ENCODE measurements at regions not wholly inside any gene's neighbourhood (a gene's known extent, or its start where the extent isn't known, plus 50 kb on each side); places are given as distances from the start of the nearest gene placed in this dataset.

DNA sequence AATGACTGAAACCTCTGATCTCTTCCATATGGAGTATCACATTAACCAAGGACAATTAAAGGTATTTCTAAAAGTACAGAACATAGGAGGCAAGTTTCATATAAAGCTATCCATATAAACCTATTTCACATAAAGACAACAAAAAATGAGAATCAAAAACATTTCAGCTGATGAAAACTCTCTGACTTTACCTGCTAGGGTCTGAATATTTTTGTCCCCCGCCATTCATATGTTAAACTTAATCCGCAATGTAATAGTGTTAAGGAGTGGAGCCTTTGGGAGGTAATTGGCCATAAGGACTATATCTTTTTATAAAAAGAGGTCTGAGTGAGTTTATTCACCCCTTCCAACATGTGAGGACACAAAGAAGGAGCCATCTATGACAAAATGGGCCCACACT, 788.5 kb downstream of the DTWD2 start:
- Histone ChIP-seq H3K4me1 (ENCODE audit: control insufficient read depth in 1 of 2, insufficient read depth in 2 of 2, low read length in 2 of 2) (no peaks in the 10 kb centered on the region), H3K4me3 (ENCODE audit: low read length in 2 of 2) (no peak overlapping the region), H3K27ac (ENCODE audit: low read depth in 1 of 2, low read length in 2 of 2) (no peak overlapping the region), H3K36me3 (ENCODE audit: control insufficient read depth in 1 of 2, insufficient read depth in 2 of 2, low read length in 1 of 2) (no peaks in the 10 kb centered on the region), H3K27me3 (ENCODE audit: control insufficient read depth in 1 of 2, insufficient read depth in 2 of 2, low read length in 1 of 2) (no peaks in the 10 kb centered on the region), H3K9me3 (ENCODE audit: control insufficient read depth, low read length) (no peaks in the 10 kb centered on the region)
- intact Hi-C loops (cut with DNase I) = no loop called here
- 97 to 98% methylated on average over 2 of the region's 2 CpGs for WGBS, 2 donors
- ATAC-seq (ENCODE audit: low FRiP score) = no peak
- DNase-seq = no peak

DNA sequence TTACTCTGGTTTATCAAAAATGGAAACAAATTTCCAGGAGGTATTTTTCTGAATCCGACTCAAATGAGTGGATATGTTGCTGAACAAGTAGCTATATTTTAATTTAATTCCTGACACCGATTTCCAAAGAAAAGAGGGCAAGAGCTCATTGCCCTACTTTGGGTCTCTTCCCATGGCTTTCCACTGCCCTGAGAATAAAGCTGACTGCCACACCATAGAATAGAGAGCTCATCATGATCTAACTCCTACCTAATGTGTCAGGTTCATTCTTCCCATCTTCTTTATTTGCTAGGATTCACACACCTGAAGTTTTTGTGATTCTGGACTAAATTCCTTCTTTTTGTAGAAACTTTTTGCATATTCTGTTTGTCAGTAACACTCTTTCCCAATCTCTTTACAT, 792.1 kb downstream of the DTWD2 start:
- no peaks in the 10 kb centered on the region for H3K36me3 ChIP-seq (ENCODE audit: control insufficient read depth in 1 of 2, insufficient read depth in 2 of 2, low read length in 1 of 2)
- no peaks in the 10 kb centered on the region for H3K27me3 ChIP-seq (ENCODE audit: control insufficient read depth in 1 of 2, insufficient read depth in 2 of 2, low read length in 1 of 2)
- no peak overlapping the region for H3K27ac ChIP-seq (ENCODE audit: low read depth in 1 of 2, low read length in 2 of 2)
- no peak overlapping the region for H3K4me3 ChIP-seq (ENCODE audit: low read length in 2 of 2)
- WGBS, 2 donors = 83 to 91% methylated on average over 2 of the region's 2 CpGs
- intact Hi-C loops (cut with DNase I) = no loop called here
- H3K4me1 ChIP-seq (ENCODE audit: control insufficient read depth in 1 of 2, insufficient read depth in 2 of 2, low read length in 2 of 2) = no peaks in the 10 kb centered on the region
- H3K9me3 ChIP-seq (ENCODE audit: control insufficient read depth, low read length) = no peaks in the 10 kb centered on the region
- DNase-seq (no peak), ATAC-seq (ENCODE audit: low FRiP score) (no peak)

DNA sequence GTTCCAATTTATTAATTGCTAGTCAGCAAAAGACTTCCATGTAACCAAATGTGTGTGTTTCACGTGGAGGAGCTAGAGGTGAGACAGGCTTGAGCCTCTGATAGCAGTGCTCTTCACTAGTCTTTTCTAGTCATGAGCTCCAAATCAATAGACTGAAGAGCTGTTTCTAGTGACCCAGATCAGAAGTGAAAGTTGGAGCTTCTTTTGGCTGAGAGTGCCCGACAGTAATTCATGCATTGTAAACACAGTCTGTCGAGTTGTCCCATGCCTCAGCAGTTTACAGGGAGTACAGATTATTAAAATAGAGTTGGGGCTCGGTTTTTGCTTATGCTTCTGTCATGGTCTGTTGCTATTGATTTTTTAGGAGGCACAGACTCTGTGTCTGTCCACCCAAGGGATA, 793.1 kb downstream of the DTWD2 start:
- Histone ChIP-seq H3K9me3 (ENCODE audit: control insufficient read depth, low read length) (no peaks in the 10 kb centered on the region), H3K4me1 (ENCODE audit: control insufficient read depth in 1 of 2, insufficient read depth in 2 of 2, low read length in 2 of 2) (no peaks in the 10 kb centered on the region), H3K27me3 (ENCODE audit: control insufficient read depth in 1 of 2, insufficient read depth in 2 of 2, low read length in 1 of 2) (no peaks in the 10 kb centered on the region), H3K36me3 (ENCODE audit: control insufficient read depth in 1 of 2, insufficient read depth in 2 of 2, low read length in 1 of 2) (no peaks in the 10 kb centered on the region), H3K27ac (ENCODE audit: low read depth in 1 of 2, low read length in 2 of 2) (no peak overlapping the region), H3K4me3 (ENCODE audit: low read length in 2 of 2) (no peak overlapping the region)
- ATAC-seq (ENCODE audit: low FRiP score) (peak; percentile 52), DNase-seq (no peak)
- 38 to 55% methylated on average over 4 of the region's 4 CpGs for WGBS, 2 donors
- intact Hi-C loops (cut with DNase I) = no loop called here

DNA sequence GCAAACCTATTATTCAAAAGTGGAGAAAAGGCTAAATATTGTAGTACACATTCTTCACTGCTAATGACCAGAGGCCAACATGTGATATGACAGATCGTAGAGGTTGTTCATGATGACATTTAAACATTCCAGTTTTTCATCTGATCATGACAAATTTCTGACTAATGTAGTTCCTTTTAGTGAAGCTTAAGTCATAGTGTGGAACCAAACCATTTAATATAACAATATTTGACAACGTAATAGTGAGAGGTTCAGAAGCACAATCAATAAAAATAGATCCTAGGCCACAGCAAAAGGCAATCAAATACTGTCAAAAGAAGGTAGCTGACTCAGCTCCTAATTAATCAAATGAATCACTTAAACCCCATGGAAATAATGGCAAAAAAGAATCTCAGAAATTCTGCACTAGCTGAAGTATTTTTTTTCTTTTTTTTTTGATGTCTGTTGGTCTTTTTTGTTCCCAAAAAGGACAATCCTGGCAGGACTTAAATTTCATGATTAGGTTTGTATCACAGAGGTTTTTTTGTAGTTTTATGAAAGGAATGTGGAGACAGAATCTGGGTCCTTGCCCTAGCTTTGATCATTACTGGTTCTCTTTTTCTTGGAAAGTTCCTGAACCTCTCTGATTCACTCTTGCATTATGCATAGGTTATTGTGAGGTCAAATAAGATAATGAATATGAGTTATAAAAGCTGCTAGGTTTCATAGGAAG, 795.0 kb downstream of the DTWD2 start:
- intact Hi-C loops (cut with DNase I) = no loop called here
- 61 to 71% methylated on average over 2 of the region's 2 CpGs for WGBS, 2 donors
- H3K4me3 ChIP-seq (ENCODE audit: low read length in 2 of 2) = no peak overlapping the region

DNA sequence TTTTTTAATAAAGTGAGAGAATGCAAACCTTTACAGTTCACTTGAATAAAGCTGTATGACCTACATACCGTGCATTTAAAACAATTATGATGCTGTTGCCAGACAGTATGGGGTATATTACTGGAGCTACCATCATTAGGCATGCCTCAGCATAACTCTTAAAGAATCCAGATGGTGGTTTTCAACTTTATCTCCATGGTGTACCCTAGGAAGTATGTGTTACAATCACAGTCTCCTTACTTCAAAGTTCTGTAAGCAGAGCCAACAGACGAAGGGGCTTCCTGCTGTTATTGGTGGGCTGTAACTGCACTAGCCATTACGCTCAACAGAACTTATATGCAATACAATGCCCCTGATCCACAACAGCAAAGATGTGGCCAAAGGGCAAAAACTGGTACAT, 803.3 kb downstream of the DTWD2 start:
- Histone ChIP-seq H3K4me1 (ENCODE audit: control insufficient read depth in 1 of 2, insufficient read depth in 2 of 2, low read length in 2 of 2) (no peaks in the 10 kb centered on the region), H3K36me3 (ENCODE audit: control insufficient read depth in 1 of 2, insufficient read depth in 2 of 2, low read length in 1 of 2) (no peaks in the 10 kb centered on the region), H3K27me3 (ENCODE audit: control insufficient read depth in 1 of 2, insufficient read depth in 2 of 2, low read length in 1 of 2) (no peaks in the 10 kb centered on the region), H3K27ac (ENCODE audit: low read depth in 1 of 2, low read length in 2 of 2) (no peak overlapping the region), H3K9me3 (ENCODE audit: control insufficient read depth, low read length) (no peaks in the 10 kb centered on the region), H3K4me3 (ENCODE audit: low read length in 2 of 2) (no peak overlapping the region)
- WGBS, 2 donors = 71 to 73% methylated on average over 3 of the region's 3 CpGs
- no peak for DNase-seq
- intact Hi-C loops (cut with DNase I) = no loop called here
- ATAC-seq (ENCODE audit: low FRiP score) = no peak

More for the DNA sequence above, 795.0 kb downstream of the DTWD2 start:
- Histone ChIP-seq H3K4me1 (ENCODE audit: control insufficient read depth in 1 of 2, insufficient read depth in 2 of 2, low read length in 2 of 2) (no peaks in the 10 kb centered on the region), H3K36me3 (ENCODE audit: control insufficient read depth in 1 of 2, insufficient read depth in 2 of 2, low read length in 1 of 2) (no peaks in the 10 kb centered on the region), H3K27me3 (ENCODE audit: control insufficient read depth in 1 of 2, insufficient read depth in 2 of 2, low read length in 1 of 2) (no peaks in the 10 kb centered on the region), H3K27ac (ENCODE audit: low read depth in 1 of 2, low read length in 2 of 2) (no peak overlapping the region), H3K9me3 (ENCODE audit: control insufficient read depth, low read length) (no peaks in the 10 kb centered on the region)
- DNase-seq (no peak), ATAC-seq (ENCODE audit: low FRiP score) (no peak)

DNA sequence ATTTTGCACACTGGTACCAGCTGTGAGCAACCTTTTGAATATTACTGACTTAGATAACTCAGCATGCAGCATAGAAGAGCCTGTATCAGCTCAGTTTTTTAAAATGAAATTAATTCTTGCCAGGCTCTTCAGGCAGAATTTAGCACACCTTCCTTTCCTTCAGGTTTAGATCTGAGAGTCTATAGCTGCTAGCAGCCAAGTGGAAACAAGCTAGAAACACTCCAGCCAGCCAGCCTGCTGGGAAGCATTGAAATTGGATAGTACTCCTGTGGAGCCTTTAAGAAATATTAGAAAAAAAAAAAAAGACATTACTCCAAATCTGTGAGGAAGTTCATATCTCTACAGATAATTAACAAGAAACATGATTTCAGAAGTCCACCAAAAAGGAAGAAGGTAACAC, 812.2 kb downstream of the DTWD2 start:
- ATAC-seq (ENCODE audit: low FRiP score) = no peak
- Histone ChIP-seq H3K27me3 (ENCODE audit: control insufficient read depth in 1 of 2, insufficient read depth in 2 of 2, low read length in 1 of 2) (no peaks in the 10 kb centered on the region), H3K4me3 (ENCODE audit: low read length in 2 of 2) (no peak overlapping the region), H3K36me3 (ENCODE audit: control insufficient read depth in 1 of 2, insufficient read depth in 2 of 2, low read length in 1 of 2) (no peaks in the 10 kb centered on the region), H3K4me1 (ENCODE audit: control insufficient read depth in 1 of 2, insufficient read depth in 2 of 2, low read length in 2 of 2) (no peaks in the 10 kb centered on the region), H3K9me3 (ENCODE audit: control insufficient read depth, low read length) (no peaks in the 10 kb centered on the region), H3K27ac (ENCODE audit: low read depth in 1 of 2, low read length in 2 of 2) (no peak overlapping the region)
- DNase-seq = no peak
- intact Hi-C loops (cut with DNase I) = no loop called here

DNA sequence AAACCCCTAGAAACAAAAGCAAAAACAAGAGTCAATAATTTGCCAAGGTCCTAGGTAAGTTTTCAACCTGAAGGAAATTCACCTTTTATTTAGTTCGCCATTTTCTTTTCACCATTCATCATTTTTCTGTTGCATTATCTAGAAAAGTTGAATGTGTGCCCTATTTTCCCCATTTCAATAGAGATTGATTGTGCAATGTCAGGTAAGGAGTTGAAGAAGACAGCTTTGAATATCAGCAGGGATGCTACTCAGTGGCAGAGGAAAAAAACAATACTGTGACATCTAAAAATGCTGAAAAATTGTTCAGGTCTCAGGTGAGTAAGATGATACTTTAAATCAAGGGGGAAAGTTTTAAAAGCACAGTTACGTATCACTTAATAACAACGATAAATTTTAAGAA, 813.7 kb downstream of the DTWD2 start:
- H3K9me3 ChIP-seq (ENCODE audit: control insufficient read depth, low read length) = no peaks in the 10 kb centered on the region
- H3K36me3 ChIP-seq (ENCODE audit: control insufficient read depth in 1 of 2, insufficient read depth in 2 of 2, low read length in 1 of 2) = no peaks in the 10 kb centered on the region
- no peaks in the 10 kb centered on the region for H3K27me3 ChIP-seq (ENCODE audit: control insufficient read depth in 1 of 2, insufficient read depth in 2 of 2, low read length in 1 of 2)
- WGBS, 2 donors = 66 to 77% methylated on average over 3 of the region's 3 CpGs
- ATAC-seq (ENCODE audit: low FRiP score) = no peak
- intact Hi-C loops (cut with DNase I) = no loop called here
- H3K27ac ChIP-seq (ENCODE audit: low read depth in 1 of 2, low read length in 2 of 2) = no peak overlapping the region
- H3K4me3 ChIP-seq (ENCODE audit: low read length in 2 of 2) = no peak overlapping the region
- H3K4me1 ChIP-seq (ENCODE audit: control insufficient read depth in 1 of 2, insufficient read depth in 2 of 2, low read length in 2 of 2) = no peaks in the 10 kb centered on the region
- no peak for DNase-seq

DNA sequence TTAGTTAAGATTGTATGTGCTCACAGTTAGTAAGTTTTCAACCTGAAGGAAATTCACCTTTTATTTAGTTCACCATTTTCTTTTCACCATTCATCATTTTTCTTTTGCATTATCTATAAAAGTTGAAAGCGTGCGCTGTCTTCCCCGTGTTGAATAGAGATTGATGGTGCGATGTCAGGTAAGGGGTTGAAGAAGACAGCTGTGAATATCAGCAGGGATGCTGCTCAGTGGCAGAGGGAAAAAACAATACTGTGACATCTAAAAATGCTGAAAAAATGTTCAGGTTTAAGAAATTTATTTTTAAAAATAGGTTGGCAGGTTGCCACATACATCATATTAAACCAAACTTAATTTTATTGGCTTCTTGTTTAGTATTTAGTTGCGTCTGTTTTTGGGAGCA, 815.0 kb downstream of the DTWD2 start:
- Histone ChIP-seq H3K4me3 (ENCODE audit: low read length in 2 of 2) (no peak overlapping the region), H3K36me3 (ENCODE audit: control insufficient read depth in 1 of 2, insufficient read depth in 2 of 2, low read length in 1 of 2) (no peaks in the 10 kb centered on the region), H3K27ac (ENCODE audit: low read depth in 1 of 2, low read length in 2 of 2) (no peak overlapping the region), H3K9me3 (ENCODE audit: control insufficient read depth, low read length) (no peaks in the 10 kb centered on the region), H3K4me1 (ENCODE audit: control insufficient read depth in 1 of 2, insufficient read depth in 2 of 2, low read length in 2 of 2) (no peaks in the 10 kb centered on the region), H3K27me3 (ENCODE audit: control insufficient read depth in 1 of 2, insufficient read depth in 2 of 2, low read length in 1 of 2) (no peaks in the 10 kb centered on the region)
- 91 to 93% methylated on average over 5 of the region's 5 CpGs for WGBS, 2 donors
- intact Hi-C loops (cut with DNase I) = no loop called here
- DNase-seq (no peak), ATAC-seq (ENCODE audit: low FRiP score) (no peak)

DNA sequence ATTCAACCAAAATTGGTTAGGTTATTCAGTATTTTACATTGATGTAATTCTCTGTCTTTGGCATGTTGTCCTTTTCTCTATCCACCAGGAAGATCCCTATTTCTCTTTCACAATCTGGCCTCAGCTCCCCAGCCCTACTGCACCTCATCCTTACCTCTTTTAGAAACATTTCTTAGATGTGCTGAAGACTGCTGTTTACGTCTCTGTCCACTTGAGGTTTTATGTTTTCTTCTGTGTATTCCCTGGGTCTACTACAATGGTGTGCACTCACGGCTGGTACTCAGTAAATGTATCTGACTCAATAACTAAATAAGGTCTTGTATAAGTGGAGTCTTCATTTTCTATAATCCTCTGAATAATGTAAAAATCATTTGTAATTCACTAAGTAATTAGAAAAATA, 822.7 kb downstream of the DTWD2 start:
- no peak for ATAC-seq (ENCODE audit: low FRiP score)
- Histone ChIP-seq H3K4me1 (ENCODE audit: control insufficient read depth in 1 of 2, insufficient read depth in 2 of 2, low read length in 2 of 2) (no peaks in the 10 kb centered on the region), H3K36me3 (ENCODE audit: control insufficient read depth in 1 of 2, insufficient read depth in 2 of 2, low read length in 1 of 2) (no peaks in the 10 kb centered on the region), H3K27me3 (ENCODE audit: control insufficient read depth in 1 of 2, insufficient read depth in 2 of 2, low read length in 1 of 2) (no peaks in the 10 kb centered on the region), H3K4me3 (ENCODE audit: low read length in 2 of 2) (no peak overlapping the region), H3K9me3 (ENCODE audit: control insufficient read depth, low read length) (no peaks in the 10 kb centered on the region), H3K27ac (ENCODE audit: low read depth in 1 of 2, low read length in 2 of 2) (no peak overlapping the region)
- WGBS, 2 donors = 89 to 91% methylated on average over 2 of the region's 2 CpGs
- DNase-seq = no peak
- intact Hi-C loops (cut with DNase I) = no loop called here

All from aorta (tissue), 5 donors.